Stomach (tissue), 8 donors: ENCODE measurements at regions not wholly inside any gene's neighbourhood (a gene's known extent, or its start where the extent isn't known, plus 50 kb on each side); places are given as distances from the start of the nearest gene placed in this dataset.
"Not testable (repeated sequence)": the region's sequence is repeated elsewhere in the genome, so short reads cannot be mapped to it uniquely, and the experiment has no call there.

ENCODE experiments used
- DNase-seq, 2 donors: peaks; one replicate each; pipeline versions ENCODE4 v3.0.0 to v3.0.0-alpha.2; 2013 to 2019
- H3K27ac ChIP-seq, 5 donors: fragments of 200-600 bp in 4 of 5; sonication (generic) in 4 of 5; one replicate each; pipeline ENCODE4 v1.5.1; 2013 to 2019; ENCODE audit warnings: mild to moderate bottlenecking in 1 of 5, moderate library complexity in 1 of 5
- H3K27me3 ChIP-seq, 3 donors: fragments of 200-600 bp; sonication (generic); one replicate each; pipeline ENCODE4 v1.5.1; 2017 to 2019; ENCODE audit warnings: mixed run types in 1 of 3
- H3K36me3 ChIP-seq, 4 donors: fragments of 200-600 bp; sonication (generic); 1 replicate in 3 of 4; 2 replicates in 1 of 4; pipeline ENCODE4 v1.5.1; 2016 to 2019
- H3K4me1 ChIP-seq, 4 donors: fragments of 200-600 bp; sonication (generic); one replicate each; pipeline ENCODE4 v1.5.1; 2016 to 2019
- H3K4me3 ChIP-seq, 4 donors: fragments of 200-600 bp; sonication (generic) in 3 of 4; one replicate each; pipeline ENCODE4 v1.5.1; 2016 to 2019; ENCODE audit warnings: mild to moderate bottlenecking in 1 of 4
- H3K9me3 ChIP-seq, 4 donors: fragments of 200-600 bp; sonication (generic); one replicate each; pipeline ENCODE4 v1.5.1; 2016 to 2019
- CTCF ChIP-seq, 7 experiments: fragments of 450-650 bp in 4 of 7; fragments of 200-600 bp in 3 of 7; sonication (generic) in 3 of 7; IDR thresholded peaks; one replicate each; pipeline ENCODE4 v1.5.1; 2016 to 2019; ENCODE audit warnings: antibody characterized with exemption in 7 of 7, control low read depth in 2 of 7, mild to moderate bottlenecking in 1 of 7
- EP300 ChIP-seq: sonication (generic); formaldehyde crosslinking; IDR thresholded peaks from one replicate; pipeline ENCODE4 v1.6.1; 2017; ENCODE audit warnings: antibody characterized with exemption
- POLR2A ChIP-seq, 4 donors: fragments of 450-650 bp; IDR thresholded peaks; one replicate each; pipeline ENCODE4 v1.6.1; 2016; ENCODE audit warnings: antibody characterized with exemption in 4 of 4, control low read depth in 2 of 4, mild to moderate bottlenecking in 1 of 4, moderate library complexity in 1 of 4
- POLR2AphosphoS5 ChIP-seq, 3 donors: sonication (generic); formaldehyde crosslinking; IDR thresholded peaks; one replicate each; pipeline ENCODE4 v1.6.1; 2016; ENCODE audit warnings: antibody characterized with exemption in 3 of 3
- WGBS, 5 donors: extraction: QIAGEN DNeasy Blood & Tissue Kit in 3 of 5; methylation state at CpG; one replicate each; pipeline versions ENCODE4 v1.1.5 to v1.1.7; 2013 to 2018; 5-methylcytosine and 5-hydroxymethylcytosine counted together
- intact Hi-C: fragments of 100-400 bp; cut with DNase I; formaldehyde crosslinking; loops from one replicate; pipeline ENCODE4 v1.15.1; 2023; ENCODE audit warnings: low total_unique reads
- donor health status: healthy with polysubstance abuse.
- donor health status: Bipolar disorder and iron deficiency.
- donor health status: healthy.

- no peaks in the 10 kb centered on the region for H3K9me3 ChIP-seq
- no peaks in the 10 kb centered on the region for H3K36me3 ChIP-seq
- DNase-seq, result no peak
- no peaks in the 10 kb centered on the region for H3K27me3 ChIP-seq
- no peak overlapping the region for H3K27ac ChIP-seq
- H3K4me3 ChIP-seq, result no peak overlapping the region
- TF ChIP-seq POLR2AphosphoS5 (IDR thresholded peaks at IDR 0.05) (no peak), EP300 (no peak), CTCF (IDR thresholded peaks at IDR 0.05) (no peak), POLR2A (IDR thresholded peaks at IDR 0.05) (no peak)
- no peaks in the 10 kb centered on the region for H3K4me1 ChIP-seq
- intact Hi-C loops, result no loop called here
- 75 to 79% (median 78%) methylated on average over 3 of the region's 3 CpGs for WGBS, 5 donors
Measured at GRCh38 chr1:190942475-190942874, 464.8 kb upstream of the BRINP3 start.

- intact Hi-C loops, H3K4me1 ChIP-seq, H3K4me3 ChIP-seq, DNase-seq, H3K9me3 ChIP-seq, H3K27ac ChIP-seq, H3K36me3 ChIP-seq, H3K27me3 ChIP-seq: not testable (repeated sequence)
- 82 to 94% (median 92%) methylated on average over 5 of the region's 5 CpGs for WGBS, 5 donors
Measured at GRCh38 chr1:190943722-190944121, 466.1 kb upstream of the BRINP3 start.

GRCh38 chr1:190949939-190950338 is 472.3 kb upstream of the BRINP3 start:
- TF ChIP-seq POLR2AphosphoS5 (IDR thresholded peaks at IDR 0.05) (no peak), EP300 (no peak), CTCF (IDR thresholded peaks at IDR 0.05) (no peak), POLR2A (IDR thresholded peaks at IDR 0.05) (no peak)
- Histone ChIP-seq H3K27me3 (no peaks in the 10 kb centered on the region), H3K27ac (no peak overlapping the region), H3K36me3 (no peaks in the 10 kb centered on the region), H3K9me3 (no peaks in the 10 kb centered on the region), H3K4me1 (no peaks in the 10 kb centered on the region), H3K4me3 (no peak overlapping the region)
- intact Hi-C loops, result no loop called here
- DNase-seq, result peak in 1 of 2 donors; percentile 39
- WGBS, 5 donors, result 21 to 35% (median 29%) methylated on average over 5 of the region's 5 CpGs

- H3K4me1 ChIP-seq, result no peaks in the 10 kb centered on the region
- intact Hi-C loops, result no loop called here
- H3K9me3 ChIP-seq, result no peaks in the 10 kb centered on the region
- no peaks in the 10 kb centered on the region for H3K36me3 ChIP-seq
- H3K4me3 ChIP-seq, result no peak overlapping the region
- no peak overlapping the region for H3K27ac ChIP-seq
- no peaks in the 10 kb centered on the region for H3K27me3 ChIP-seq
- no peak for TF ChIP-seq EP300
- no peak for TF ChIP-seq CTCF (IDR thresholded peaks at IDR 0.05)
- no peak for TF ChIP-seq POLR2A (IDR thresholded peaks at IDR 0.05)
- no peak for TF ChIP-seq POLR2AphosphoS5 (IDR thresholded peaks at IDR 0.05)
- no peak for DNase-seq
Measured at GRCh38 chr1:190957565-190957964, 479.9 kb upstream of the BRINP3 start.

- no peaks in the 10 kb centered on the region for H3K36me3 ChIP-seq
- TF ChIP-seq POLR2AphosphoS5 (IDR thresholded peaks at IDR 0.05) (no peak), POLR2A (IDR thresholded peaks at IDR 0.05) (no peak), CTCF (IDR thresholded peaks at IDR 0.05) (no peak), EP300 (no peak)
- no peaks in the 10 kb centered on the region for H3K4me1 ChIP-seq
- WGBS, 5 donors, result 71 to 82% (median 73%) methylated on average over 2 of the region's 2 CpGs
- H3K4me3 ChIP-seq, result no peak overlapping the region
- H3K27ac ChIP-seq, result no peak overlapping the region
- no peaks in the 10 kb centered on the region for H3K9me3 ChIP-seq
- DNase-seq, result no peak
- H3K27me3 ChIP-seq, result no peaks in the 10 kb centered on the region
- intact Hi-C loops, result no loop called here
Measured at GRCh38 chr1:190963321-190963720, 485.7 kb upstream of the BRINP3 start.
